Keratinocyte (primary cell): ENCODE measurements at regions not wholly inside any gene's neighbourhood (a gene's known extent, or its start where the extent isn't known, plus 50 kb on each side); places are given as distances from the start of the nearest gene placed in this dataset.

ENCODE experiments used
- DNase-seq: peaks from one replicate; pipeline ENCODE4 v3.0.0-alpha.2; 2011; ENCODE audit warnings: low read depth, missing footprints, low spot score
- FAIRE-seq: peaks from 2 replicates; lab custom pipeline; 2011; peaks lifted over from hg19 to GRCh38; lab: Jason Lieb, UNC
- H2AFZ ChIP-seq: 2 replicates; pipeline ENCODE4 v1.6.0; 2012; ENCODE audit warnings: low read length, control low read depth, inconsistent platforms; ENCODE audit not compliant: control insufficient read depth
- H3K27ac ChIP-seq: 2 replicates; pipeline ENCODE4 v1.5.1; 2011; ENCODE audit warnings: low read length; ENCODE audit not compliant: control insufficient read depth, insufficient read depth
- H3K27me3 ChIP-seq: 3 replicates; pipeline ENCODE4 v1.6.0; 2011; ENCODE audit warnings: low read length; ENCODE audit not compliant: control insufficient read depth, insufficient read depth; ENCODE audit errors: extremely low read depth
- H3K36me3 ChIP-seq, 2 experiments: 2 replicates in 1 of 2; 3 replicates in 1 of 2; pipeline ENCODE4 v1.5.1; 2011; ENCODE audit warnings: low read length in 2 of 2, mild to moderate bottlenecking in 1 of 2; ENCODE audit not compliant: control insufficient read depth in 2 of 2, insufficient read depth in 2 of 2; ENCODE audit errors: extremely low read depth in 1 of 2
- H3K4me1 ChIP-seq: 3 replicates; pipeline ENCODE4 v1.5.1; 2011; ENCODE audit warnings: low read length; ENCODE audit not compliant: control insufficient read depth, insufficient read depth; ENCODE audit errors: extremely low read depth
- H3K4me2 ChIP-seq: 3 replicates; pipeline ENCODE4 v1.6.0; 2011; ENCODE audit warnings: low read depth, low read length; ENCODE audit not compliant: control insufficient read depth, insufficient read depth; ENCODE audit errors: extremely low read depth
- H3K4me3 ChIP-seq, 3 experiments: fragments of 200-600 bp in 1 of 3; sonication (generic) in 1 of 3; 2 replicates in 2 of 3; 3 replicates in 1 of 3; pipeline ENCODE4 v1.5.1; 2011 to 2016; ENCODE audit warnings: low read length in 3 of 3, mild to moderate bottlenecking in 3 of 3, control low read depth in 2 of 3, inconsistent platforms in 1 of 3, low read depth in 1 of 3, mixed read lengths in 1 of 3, mixed run types in 1 of 3, moderate library complexity in 1 of 3; ENCODE audit not compliant: control insufficient read depth in 2 of 3, insufficient read depth in 2 of 3; ENCODE audit errors: extremely low read depth in 1 of 3
- H3K79me2 ChIP-seq: 2 replicates; pipeline ENCODE4 v1.6.0; 2012; ENCODE audit warnings: low read length; ENCODE audit not compliant: control insufficient read depth, insufficient read depth
- H3K9ac ChIP-seq: 3 replicates; pipeline ENCODE4 v1.6.0; 2011; ENCODE audit warnings: low read length; ENCODE audit not compliant: control insufficient read depth, insufficient read depth; ENCODE audit errors: extremely low read depth
- H3K9me1 ChIP-seq: 3 replicates; pipeline ENCODE4 v1.6.0; 2011; ENCODE audit warnings: low read length; ENCODE audit not compliant: control insufficient read depth, insufficient read depth; ENCODE audit errors: extremely low read depth
- H3K9me3 ChIP-seq: 2 replicates; pipeline ENCODE4 v1.5.1; 2012; ENCODE audit warnings: low read depth, low read length; ENCODE audit not compliant: control insufficient read depth
- H4K20me1 ChIP-seq: 3 replicates; pipeline ENCODE4 v1.6.0; 2011; ENCODE audit warnings: low read length; ENCODE audit not compliant: control insufficient read depth, insufficient read depth; ENCODE audit errors: extremely low read depth
- EZH2 ChIP-seq: IDR thresholded peaks from one replicate; pipeline ENCODE4 v1.6.1; 2012; ENCODE audit warnings: inconsistent platforms, mild to moderate bottlenecking, low read length, moderate library complexity
- dilution Hi-C: fragments of 300-500 bp; cut with MboI; formaldehyde crosslinking; loops from one replicate; pipeline ENCODE4 v1.7.0; 2020; ENCODE audit warnings: low sequenced_read_pairs; ENCODE audit not compliant: extremely low pct_ligation_motif_present
- TF ChIP-seq, protein P1 (sequence below), 3 experiments: IDR thresholded peaks in 1 of 3; conservative IDR thresholded peaks in 1 of 3; optimal IDR thresholded peaks in 1 of 3; 2 replicates in 2 of 3; 3 replicates in 1 of 3; pipeline versions ENCODE3 to v1.5.1; 2011; ENCODE audit warnings: low read length in 3 of 3, mild to moderate bottlenecking in 3 of 3, moderate library complexity in 2 of 3, control low read depth in 1 of 3, inconsistent platforms in 1 of 3; ENCODE audit not compliant: insufficient read depth in 2 of 3; ENCODE audit errors: extremely low read depth in 1 of 3

DNA sequence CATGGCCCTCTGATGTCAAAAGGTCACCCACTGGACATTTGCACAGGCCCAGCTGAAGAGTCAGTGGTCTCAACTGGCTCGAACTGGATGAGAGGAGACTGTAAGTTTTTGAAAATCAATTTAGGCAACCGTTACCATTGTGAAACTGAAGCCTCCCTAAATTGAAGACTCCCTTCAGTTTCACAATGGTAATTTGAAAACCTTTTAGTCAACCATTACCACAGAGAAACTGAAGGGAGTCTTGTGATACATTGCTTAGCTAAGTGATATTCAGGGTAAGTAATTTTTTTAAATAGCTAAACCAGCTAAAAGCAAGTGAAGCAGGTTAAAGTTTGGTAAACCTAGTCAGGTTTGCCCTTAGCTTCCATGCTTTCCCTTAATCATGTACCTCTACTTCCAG, 197.3 kb upstream of the NT5E start:
- Histone ChIP-seq H3K27ac (no peak overlapping the region), H2AFZ (no peak overlapping the region), H3K27me3 (no peaks in the 10 kb centered on the region), H3K4me2 (no peak overlapping the region), H3K9me1 (no peaks in the 10 kb centered on the region), H3K9ac (no peak overlapping the region), H3K79me2 (no peaks in the 10 kb centered on the region), H3K9me3 (no peaks in the 10 kb centered on the region), H3K36me3 (no peaks in the 10 kb centered on the region), H3K4me1 (no peaks in the 10 kb centered on the region), H3K4me3 (no peak overlapping the region), H4K20me1 (no peaks in the 10 kb centered on the region)
- dilution Hi-C loops, result no loop called here
- no peak for DNase-seq
- FAIRE-seq, result no peak
- TF ChIP-seq, protein P1, sequence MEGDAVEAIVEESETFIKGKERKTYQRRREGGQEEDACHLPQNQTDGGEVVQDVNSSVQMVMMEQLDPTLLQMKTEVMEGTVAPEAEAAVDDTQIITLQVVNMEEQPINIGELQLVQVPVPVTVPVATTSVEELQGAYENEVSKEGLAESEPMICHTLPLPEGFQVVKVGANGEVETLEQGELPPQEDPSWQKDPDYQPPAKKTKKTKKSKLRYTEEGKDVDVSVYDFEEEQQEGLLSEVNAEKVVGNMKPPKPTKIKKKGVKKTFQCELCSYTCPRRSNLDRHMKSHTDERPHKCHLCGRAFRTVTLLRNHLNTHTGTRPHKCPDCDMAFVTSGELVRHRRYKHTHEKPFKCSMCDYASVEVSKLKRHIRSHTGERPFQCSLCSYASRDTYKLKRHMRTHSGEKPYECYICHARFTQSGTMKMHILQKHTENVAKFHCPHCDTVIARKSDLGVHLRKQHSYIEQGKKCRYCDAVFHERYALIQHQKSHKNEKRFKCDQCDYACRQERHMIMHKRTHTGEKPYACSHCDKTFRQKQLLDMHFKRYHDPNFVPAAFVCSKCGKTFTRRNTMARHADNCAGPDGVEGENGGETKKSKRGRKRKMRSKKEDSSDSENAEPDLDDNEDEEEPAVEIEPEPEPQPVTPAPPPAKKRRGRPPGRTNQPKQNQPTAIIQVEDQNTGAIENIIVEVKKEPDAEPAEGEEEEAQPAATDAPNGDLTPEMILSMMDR (optimal IDR thresholded peaks at IDR 0.05 in 1 of 3, IDR thresholded peaks at IDR 0.05 in 1 of 3, conservative IDR thresholded peaks at IDR 0.05 in 1 of 3; ENCODE audit: extremely low read depth in 1 of 3, insufficient read depth in 2 of 3, low read length in 3 of 3), result no peak

GRCh38 chr6:85252085-85252484, 197.8 kb upstream of the NT5E start:
- Histone ChIP-seq H3K4me2 (no peak overlapping the region), H3K9me1 (no peaks in the 10 kb centered on the region), H3K36me3 (no peaks in the 10 kb centered on the region), H3K4me1 (no peaks in the 10 kb centered on the region), H3K27me3 (no peaks in the 10 kb centered on the region), H3K27ac (no peak overlapping the region), H3K4me3 (no peak overlapping the region), H2AFZ (no peak overlapping the region), H3K9ac (no peak overlapping the region), H4K20me1 (no peaks in the 10 kb centered on the region), H3K9me3 (no peaks in the 10 kb centered on the region), H3K79me2 (no peaks in the 10 kb centered on the region)
- DNase-seq, result no peak
- FAIRE-seq, result no peak
- dilution Hi-C loops, result no loop called here
- TF ChIP-seq EZH2, result no peak
- TF ChIP-seq, protein P1 (optimal IDR thresholded peaks at IDR 0.05 in 1 of 3, IDR thresholded peaks at IDR 0.05 in 1 of 3, conservative IDR thresholded peaks at IDR 0.05 in 1 of 3; ENCODE audit: extremely low read depth in 1 of 3, insufficient read depth in 2 of 3, low read length in 3 of 3), result no peak
